HG02885 (cell line): ENCODE measurements at regions not wholly inside any gene's neighbourhood (a gene's known extent, or its start where the extent isn't known, plus 50 kb on each side); places are given as distances from the start of the nearest gene placed in this dataset.

Experiments
- ATAC-seq: cut with Tn5 transposase; IDR thresholded peaks from one replicate; pipeline ENCODE4 v1.9.1; 2021; ENCODE audit warnings: mild to moderate bottlenecking; ENCODE audit not compliant: unreplicated experiment, poor library complexity

GRCh38 chr9:126084696-126085095 is 241.9 kb upstream of the MVB12B start:
- no peak for ATAC-seq

GRCh38 chr9:126085170-126085569 is 241.5 kb upstream of the MVB12B start:
- no peak for ATAC-seq

GRCh38 chr9:126088336-126088735 is 238.3 kb upstream of the MVB12B start:
- no peak for ATAC-seq

GRCh38 chr9:126089789-126090188 is 236.8 kb upstream of the MVB12B start:
- ATAC-seq, result no peak

- ATAC-seq, result no peak
Observed at GRCh38 chr9:126093771-126094170, 232.9 kb upstream of the MVB12B start.

DNA sequence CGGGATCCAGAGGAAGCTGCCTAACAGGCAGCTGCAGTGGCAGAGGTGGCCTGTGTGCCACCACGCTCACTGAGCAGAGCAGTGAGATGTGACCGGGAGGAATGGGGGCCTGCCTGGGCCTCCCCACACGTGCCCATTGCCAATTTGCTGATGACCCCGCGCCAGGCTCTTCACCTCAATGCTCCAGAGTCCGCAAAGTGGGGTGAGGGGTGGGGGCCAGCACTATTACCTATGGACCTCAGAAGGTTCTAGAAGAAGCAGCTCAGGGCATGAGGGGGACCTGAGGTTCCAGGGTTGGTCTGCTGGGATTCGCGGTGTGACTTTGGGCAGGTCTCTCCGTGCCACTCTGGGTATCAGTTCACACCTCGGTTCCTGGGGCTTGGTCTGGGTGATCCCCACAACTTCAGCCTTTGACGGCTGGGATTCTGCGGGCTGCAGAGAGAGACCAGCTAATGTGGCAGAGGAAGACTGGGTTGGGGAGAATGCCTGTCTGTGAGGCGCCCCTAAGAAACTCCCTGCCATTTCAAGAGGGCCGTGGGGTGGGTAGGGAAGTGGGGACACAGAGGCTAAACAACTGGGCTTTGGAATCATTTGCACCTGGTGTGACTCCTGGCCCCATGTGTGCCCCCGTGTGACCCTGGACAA is 231.0 kb upstream of the MVB12B start:
- ATAC-seq, result no peak

- ATAC-seq, result no peak
Observed at GRCh38 chr9:126096340-126096739, 230.3 kb upstream of the MVB12B start.

DNA sequence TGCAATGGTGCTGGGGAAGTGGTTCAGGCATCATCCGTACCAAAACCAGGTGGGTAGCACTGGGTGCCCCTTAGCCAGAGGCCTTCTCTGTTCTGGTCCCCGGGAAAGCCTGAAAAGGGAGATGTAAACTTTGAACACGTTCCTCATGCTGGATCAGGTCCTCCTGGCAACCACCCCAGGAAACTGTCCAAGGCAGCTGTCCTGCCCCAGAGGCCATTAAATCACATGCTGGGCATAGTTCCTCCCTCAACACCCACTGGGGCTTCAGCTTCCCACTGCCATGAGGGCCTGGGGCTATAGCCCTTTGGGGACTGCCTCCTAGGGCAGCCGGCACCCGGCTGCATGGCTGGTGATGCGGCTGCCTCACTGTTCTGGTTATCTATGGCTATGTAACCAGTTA is 228.9 kb upstream of the MVB12B start:
- no peak for ATAC-seq

GRCh38 chr9:126106404-126106803 is 220.2 kb upstream of the MVB12B start:
- no peak for ATAC-seq

DNA sequence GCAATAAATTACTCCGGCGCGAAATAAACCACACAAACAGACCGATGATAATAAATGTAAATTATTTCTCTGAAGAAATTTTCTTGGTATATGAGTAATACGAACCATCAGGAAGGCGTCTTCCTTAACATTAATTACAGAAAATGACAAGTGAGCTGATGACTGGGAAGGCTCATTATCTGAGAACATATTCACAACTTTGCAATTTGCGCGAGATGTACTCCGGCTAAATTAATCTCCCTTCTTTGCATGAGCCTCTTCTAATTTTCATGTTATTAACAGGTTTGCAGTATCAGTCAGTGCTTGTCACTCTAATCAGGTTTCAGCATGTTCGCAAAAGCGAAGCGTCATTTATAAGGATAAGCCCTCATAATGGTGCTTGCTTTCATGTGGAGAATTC is 218.9 kb upstream of the MVB12B start:
- ATAC-seq, result no peak

DNA sequence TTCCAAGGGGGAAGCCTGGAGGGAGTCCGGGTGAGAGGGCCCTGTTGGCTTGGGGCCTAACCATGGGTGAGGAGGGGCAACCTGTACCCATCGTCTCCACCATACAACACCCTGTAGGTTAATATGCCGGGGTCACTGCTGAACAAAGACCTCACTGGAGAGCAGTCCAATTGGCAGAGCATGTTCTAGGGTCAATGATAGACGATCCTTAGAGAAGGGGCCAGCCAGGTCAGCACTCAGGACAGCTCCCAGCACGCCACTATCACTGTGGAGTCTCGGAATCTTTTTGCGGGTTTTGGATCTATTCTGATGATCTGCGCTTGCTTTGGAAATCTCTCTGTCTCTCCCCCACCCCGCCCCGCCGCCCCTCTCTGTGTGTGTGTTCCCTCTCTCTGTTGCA is 218.4 kb upstream of the MVB12B start:
- ATAC-seq, result no peak

GRCh38 chr9:126109575-126109974 is 217.1 kb upstream of the MVB12B start:
- ATAC-seq, result no peak

- ATAC-seq, result no peak
Observed at GRCh38 chr9:126111556-126111955, 215.1 kb upstream of the MVB12B start.

GRCh38 chr9:126112135-126112720 is 214.4 kb upstream of the MVB12B start:
- no peak for ATAC-seq

- ATAC-seq, result no peak
Observed at GRCh38 chr9:126113176-126113575, 213.5 kb upstream of the MVB12B start.

DNA sequence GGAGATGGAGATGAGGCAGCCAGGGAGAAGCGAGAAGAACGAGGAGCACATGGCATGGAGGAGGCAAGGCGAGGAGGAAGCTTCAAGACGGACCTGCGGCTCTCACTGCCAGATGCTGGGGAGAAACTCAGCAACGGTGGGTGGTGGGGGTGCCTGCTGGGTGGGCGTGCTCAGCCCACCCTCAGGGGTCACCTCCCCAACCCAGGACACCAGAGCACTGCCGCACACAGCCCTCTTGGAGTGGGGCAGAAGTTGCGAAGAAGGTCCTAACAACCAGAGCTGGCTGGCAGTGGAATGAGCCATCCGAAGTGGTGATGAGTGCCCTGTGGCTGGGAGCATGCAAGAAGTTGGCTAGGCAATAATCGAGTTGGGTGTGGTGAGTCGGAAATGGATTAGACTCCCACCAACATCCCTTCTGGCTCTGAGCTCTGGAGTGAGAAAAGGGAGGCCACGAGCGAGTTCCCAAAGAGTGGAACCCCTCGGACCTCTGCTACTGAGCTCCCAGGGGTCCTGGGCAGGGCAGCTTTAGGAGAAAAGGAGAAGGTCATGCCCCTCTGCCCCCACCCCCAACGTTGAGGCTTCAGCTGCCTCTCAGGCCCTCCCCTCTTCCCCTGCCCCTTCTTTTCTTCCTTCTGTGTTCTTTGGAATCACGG is 212.7 kb upstream of the MVB12B start:
- ATAC-seq, result no peak

DNA sequence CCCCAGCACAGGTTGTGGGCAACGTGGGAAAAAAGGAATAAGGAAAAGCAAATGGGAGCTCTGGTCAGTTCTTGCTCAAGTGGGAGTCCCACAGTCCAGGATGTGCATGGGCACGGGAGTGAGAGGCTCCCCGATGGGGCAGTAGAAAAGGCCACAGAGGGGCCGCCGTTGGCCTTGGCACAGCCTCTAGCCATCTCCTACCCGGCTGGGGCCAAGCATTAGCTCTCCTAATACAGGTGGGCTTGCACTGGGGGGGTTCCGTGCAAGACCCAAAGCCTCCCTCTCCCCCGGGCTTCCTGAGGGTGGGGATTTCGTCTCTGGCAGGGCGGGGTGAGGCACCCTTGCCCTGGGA is 212.2 kb upstream of the MVB12B start:
- no peak for ATAC-seq

- ATAC-seq, result no peak
Observed at GRCh38 chr9:126114850-126115460, 211.7 kb upstream of the MVB12B start.

DNA sequence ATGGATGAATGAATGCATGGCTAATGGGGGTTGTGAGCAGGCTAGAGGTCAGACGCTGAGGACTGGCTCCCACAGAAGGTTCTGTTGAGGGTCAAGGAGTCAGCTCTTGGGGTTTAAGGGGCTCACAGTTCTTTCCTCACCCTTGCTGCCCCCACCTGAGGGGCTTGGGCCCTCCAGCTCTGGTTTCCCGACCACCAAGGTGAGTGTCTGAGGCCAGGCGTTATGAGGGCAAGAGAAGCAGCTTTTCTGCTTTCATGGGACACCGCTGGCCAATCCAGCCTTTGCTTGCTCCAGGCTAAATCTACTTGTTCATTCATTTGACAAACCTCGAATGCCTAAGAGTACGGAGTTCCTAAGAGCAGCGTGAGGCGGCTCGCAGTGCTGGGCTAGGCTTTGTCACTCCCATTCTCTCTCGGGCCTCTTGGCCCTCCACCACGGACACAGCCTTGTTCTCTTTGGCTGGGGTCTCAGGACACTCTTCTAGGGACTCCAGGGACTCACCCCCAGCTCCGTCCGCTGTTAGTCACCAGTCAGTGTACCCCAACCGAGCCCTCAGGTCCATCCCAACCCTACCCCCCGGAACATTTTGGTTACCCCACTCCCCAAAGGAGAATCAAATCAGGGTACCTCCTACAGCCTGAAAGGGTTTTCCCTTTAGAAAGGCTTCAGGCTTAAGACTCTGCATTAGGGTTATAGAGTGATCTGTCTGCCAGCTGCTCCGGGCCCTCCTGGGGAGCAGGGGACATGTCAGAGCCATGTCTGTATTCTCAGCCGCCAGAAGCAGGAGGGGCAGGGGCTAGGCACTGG is 210.1 kb upstream of the MVB12B start:
- ATAC-seq, result no peak

DNA sequence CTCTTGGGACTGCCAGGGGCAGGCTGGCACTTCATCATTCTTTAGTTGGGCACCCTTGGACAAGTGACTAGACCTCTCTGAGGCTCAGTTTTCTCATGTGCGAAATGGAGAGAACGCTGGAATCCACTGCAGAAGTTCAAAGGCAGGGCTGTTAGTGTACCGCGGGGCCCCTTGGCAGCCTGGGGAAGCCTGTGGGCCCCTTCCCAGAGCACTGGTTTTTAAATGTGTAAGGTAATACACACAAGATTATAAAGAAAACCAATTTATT is 209.5 kb upstream of the MVB12B start:
- ATAC-seq, result no peak

DNA sequence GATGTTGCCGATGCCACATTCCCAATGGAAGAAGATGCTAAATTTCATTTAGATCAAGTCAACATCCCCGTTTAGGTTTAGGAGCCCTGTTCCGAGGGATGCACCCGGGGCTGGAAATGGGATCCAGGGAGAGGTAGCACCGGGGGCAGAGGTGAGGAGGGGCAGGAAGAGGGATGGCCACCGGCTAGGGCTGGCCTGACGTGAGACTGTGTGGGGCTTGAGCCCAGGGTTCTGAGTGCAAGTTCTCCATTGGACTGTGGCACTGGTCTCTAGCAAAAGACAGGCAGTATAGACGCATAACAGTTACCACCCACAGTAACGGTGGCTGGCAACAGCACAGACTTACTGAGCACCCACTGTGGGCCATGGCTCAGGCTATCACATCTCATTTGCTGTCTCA is 209.0 kb upstream of the MVB12B start:
- ATAC-seq, result no peak
